ENCODE measurements at regions not wholly inside any gene's neighbourhood (a gene's known extent, or its start where the extent isn't known, plus 50 kb on each side); places are given as distances from the start of the nearest gene placed in this dataset.

- ChIA-PET POLR2A (no interaction called here), CTCF (interaction anchor here (1.4 kb wide), 1 partner anchor 11 kb away, joined by 3 read pairs; no protein-coding TSS in a partner anchor)
- DNase-seq (ENCODE audit: extremely low spot score) = no peak
- TF ChIP-seq, protein P1, sequence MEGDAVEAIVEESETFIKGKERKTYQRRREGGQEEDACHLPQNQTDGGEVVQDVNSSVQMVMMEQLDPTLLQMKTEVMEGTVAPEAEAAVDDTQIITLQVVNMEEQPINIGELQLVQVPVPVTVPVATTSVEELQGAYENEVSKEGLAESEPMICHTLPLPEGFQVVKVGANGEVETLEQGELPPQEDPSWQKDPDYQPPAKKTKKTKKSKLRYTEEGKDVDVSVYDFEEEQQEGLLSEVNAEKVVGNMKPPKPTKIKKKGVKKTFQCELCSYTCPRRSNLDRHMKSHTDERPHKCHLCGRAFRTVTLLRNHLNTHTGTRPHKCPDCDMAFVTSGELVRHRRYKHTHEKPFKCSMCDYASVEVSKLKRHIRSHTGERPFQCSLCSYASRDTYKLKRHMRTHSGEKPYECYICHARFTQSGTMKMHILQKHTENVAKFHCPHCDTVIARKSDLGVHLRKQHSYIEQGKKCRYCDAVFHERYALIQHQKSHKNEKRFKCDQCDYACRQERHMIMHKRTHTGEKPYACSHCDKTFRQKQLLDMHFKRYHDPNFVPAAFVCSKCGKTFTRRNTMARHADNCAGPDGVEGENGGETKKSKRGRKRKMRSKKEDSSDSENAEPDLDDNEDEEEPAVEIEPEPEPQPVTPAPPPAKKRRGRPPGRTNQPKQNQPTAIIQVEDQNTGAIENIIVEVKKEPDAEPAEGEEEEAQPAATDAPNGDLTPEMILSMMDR (IDR thresholded peaks at IDR 0.05; ENCODE audit: control extremely low read depth, extremely low read depth, low read depth, missing control alignments) = no peak
Observed at GRCh38 chr7:106472741-106473140, 188.0 kb upstream of the NAMPT start.

GRCh38 chr7:106471686-106472440 lies 187.1 kb upstream of the NAMPT start:
- POLR2A ChIA-PET = no interaction called here
- no peak for DNase-seq (ENCODE audit: extremely low spot score)
- TF ChIP-seq, protein P1 (IDR thresholded peaks at IDR 0.05; ENCODE audit: control extremely low read depth, extremely low read depth, low read depth, missing control alignments) = no peak
- CTCF ChIA-PET = interaction anchor here (1.4 kb wide), 1 partner anchor 10 kb away, joined by 3 read pairs; no protein-coding TSS in a partner anchor

DNA sequence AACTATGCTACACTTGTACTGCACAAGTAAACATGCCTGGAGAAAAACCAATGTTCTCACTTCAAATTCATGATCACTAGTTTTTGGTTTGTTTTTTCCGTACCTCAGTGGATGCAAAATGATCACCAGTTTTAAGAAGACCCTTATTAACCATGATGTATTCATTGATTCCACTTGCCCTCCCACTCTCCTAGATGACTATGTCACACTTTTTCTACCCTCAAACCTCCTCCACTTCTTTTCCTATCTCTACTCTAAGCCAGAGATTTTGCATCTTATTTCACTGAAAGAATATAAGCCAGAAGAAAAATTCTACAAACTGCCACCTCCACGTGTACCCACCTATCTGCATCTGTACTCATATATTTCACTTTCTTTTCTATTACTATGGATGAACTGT lies 186.2 kb upstream of the NAMPT start:
- ChIA-PET CTCF (interaction anchor here (1.4 kb wide), 1 partner anchor 9 kb away, joined by 3 read pairs; no protein-coding TSS in a partner anchor), POLR2A (no interaction called here)
- DNase-seq (ENCODE audit: extremely low spot score) = no peak
- TF ChIP-seq, protein P1 (IDR thresholded peaks at IDR 0.05; ENCODE audit: control extremely low read depth, extremely low read depth, low read depth, missing control alignments) = no peak

DNA sequence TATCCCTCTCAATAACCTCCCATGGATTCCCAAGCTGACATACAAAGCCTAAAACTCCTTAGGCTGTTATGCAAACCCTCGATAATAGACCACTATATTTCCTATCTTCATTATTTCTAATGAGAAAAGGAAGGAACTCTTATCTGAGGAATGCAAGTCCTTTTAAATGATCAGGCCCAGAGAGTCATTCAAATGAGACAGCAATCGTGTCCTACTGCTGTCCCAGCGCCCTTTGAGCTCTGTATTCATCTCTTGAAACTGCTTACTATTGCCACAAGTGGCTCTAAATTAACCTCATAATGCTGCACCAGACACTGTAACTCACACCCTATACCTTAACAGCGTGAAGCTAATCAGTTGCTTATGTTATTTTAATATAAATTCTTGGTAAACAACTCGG lies 182.1 kb upstream of the NAMPT start:
- ChIA-PET POLR2A (no interaction called here), CTCF (interaction anchor here (0.9 to 6.4 kb wide), 3 partner anchors 17 to 290 kb away, joined by 3 to 173 read pairs (median 3); no protein-coding TSS in a partner anchor)
- TF ChIP-seq, protein P1 (IDR thresholded peaks at IDR 0.05; ENCODE audit: control extremely low read depth, extremely low read depth, low read depth, missing control alignments) = no peak
- no peak for DNase-seq (ENCODE audit: extremely low spot score)

DNA sequence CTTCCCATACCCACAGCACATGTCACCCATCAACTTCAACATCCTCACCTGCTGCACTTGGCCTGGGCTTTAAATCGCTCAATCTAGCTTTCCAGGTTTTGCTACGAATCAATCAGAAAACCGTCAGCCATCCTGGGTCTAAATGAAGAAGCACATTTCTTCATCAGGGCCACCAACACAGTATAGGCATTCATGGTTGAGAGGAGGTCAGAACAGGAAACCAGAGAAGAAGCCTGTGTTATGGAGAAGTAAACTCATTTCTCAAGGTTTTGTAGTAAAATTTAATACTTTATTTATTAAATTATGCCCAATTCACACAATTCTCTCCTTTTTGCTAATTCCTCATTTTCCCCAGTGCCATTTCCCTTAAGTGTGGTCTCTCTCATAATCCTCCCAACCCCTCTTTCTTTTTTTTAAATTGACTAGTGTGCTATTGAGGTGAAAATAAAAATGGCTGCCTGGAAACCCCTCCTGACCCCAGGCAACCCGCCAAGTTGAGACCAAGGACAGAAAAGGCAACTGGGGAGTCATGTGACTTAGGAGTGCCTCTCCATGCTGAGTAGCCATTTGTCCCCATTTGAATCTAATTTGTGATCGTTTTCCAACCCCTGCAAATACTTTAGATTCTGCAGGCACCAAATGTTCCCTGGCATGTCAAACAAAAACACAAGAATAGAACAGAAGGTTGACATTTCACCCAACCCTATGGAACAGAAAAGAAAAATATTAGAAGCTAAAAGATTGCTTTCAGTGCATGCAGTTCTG lies 181.1 kb upstream of the NAMPT start:
- TF ChIP-seq, protein P1 (IDR thresholded peaks at IDR 0.05; ENCODE audit: control extremely low read depth, extremely low read depth, low read depth, missing control alignments) = no peak
- CTCF ChIA-PET = interaction anchor here (0.9 to 6.4 kb wide), 6 partner anchors 10 to 289 kb away, joined by 3 to 173 read pairs (median 4); no protein-coding TSS in a partner anchor
- POLR2A ChIA-PET = interaction anchor here (1.3 kb wide), 1 partner anchor 181 kb away, joined by 4 read pairs; the partner anchor contains the start of gene NAMPT
- DNase-seq (ENCODE audit: extremely low spot score) = no peak

- POLR2A ChIA-PET = interaction anchor here (1.3 kb wide), 1 partner anchor 180 kb away, joined by 4 read pairs; the partner anchor contains the start of gene NAMPT
- TF ChIP-seq, protein P1 (IDR thresholded peaks at IDR 0.05; ENCODE audit: control extremely low read depth, extremely low read depth, low read depth, missing control alignments) = no peak
- no peak for DNase-seq (ENCODE audit: extremely low spot score)
- CTCF ChIA-PET = interaction anchor here (0.7 to 6.4 kb wide), 6 partner anchors 11 to 287 kb away, joined by 3 to 173 read pairs (median 5); no protein-coding TSS in a partner anchor
Observed at GRCh38 chr7:106464651-106465050, 179.9 kb upstream of the NAMPT start.
